Nephron (organoid): ENCODE measurements at regions not wholly inside any gene's neighbourhood (a gene's known extent, or its start where the extent isn't known, plus 50 kb on each side); places are given as distances from the start of the nearest gene placed in this dataset.

ENCODE experiments used
- H3K27ac Mint-ChIP-seq, 3 experiments: 2 replicates each; pipeline ENCODE4 v1.8.0; 2020; ENCODE audit warnings: mixed read lengths in 3 of 3, mild to moderate bottlenecking in 2 of 3, moderate library complexity in 1 of 3
- H3K27me3 Mint-ChIP-seq: 2 replicates; pipeline ENCODE4 v1.8.0; 2021; ENCODE audit warnings: low read depth, mild to moderate bottlenecking, moderate library complexity, mixed read lengths
- H3K36me3 Mint-ChIP-seq: 2 replicates; pipeline ENCODE4 v1.8.0; 2020; ENCODE audit warnings: low read depth, mixed read lengths
- H3K4me1 Mint-ChIP-seq: 2 replicates; pipeline ENCODE4 v1.8.0; 2020; ENCODE audit warnings: mixed read lengths
- H3K4me3 Mint-ChIP-seq, 3 experiments: 2 replicates each; pipeline ENCODE4 v1.8.0; 2020; ENCODE audit warnings: mild to moderate bottlenecking in 3 of 3, mixed read lengths in 3 of 3, moderate library complexity in 2 of 3
- H3K9me3 Mint-ChIP-seq: 2 replicates; pipeline ENCODE4 v1.8.0; 2020; ENCODE audit warnings: mixed read lengths
- CTCF ChIP-seq, 3 experiments: fragments of 200-600 bp; sonication (generic); IDR thresholded peaks; one replicate each; pipeline ENCODE4 v1.5.0; 2021; ENCODE audit warnings: antibody characterized with exemption in 3 of 3; ENCODE audit not compliant: unreplicated experiment in 3 of 3

GRCh38 chr2:151009437-151010175 lies 252.1 kb downstream of the RBM43 start:
- Mint-ChIP-seq H3K27me3 (no peaks in the 10 kb centered on the region), H3K36me3 (no peaks in the 10 kb centered on the region), H3K9me3 (no peaks in the 10 kb centered on the region), H3K4me1 (peaks cover 14% of the 10 kb centered on the region), H3K4me3 (no peak overlapping the region), H3K27ac (no peak overlapping the region)
- TF ChIP-seq CTCF (IDR thresholded peaks at IDR 0.05; ENCODE audit: unreplicated experiment in 3 of 3): no peak

GRCh38 chr2:151007365-151007764 lies 254.3 kb downstream of the RBM43 start:
- no peak overlapping the region for H3K4me3 Mint-ChIP-seq
- no peak for TF ChIP-seq CTCF (IDR thresholded peaks at IDR 0.05; ENCODE audit: unreplicated experiment in 3 of 3)
- no peaks in the 10 kb centered on the region for H3K36me3 Mint-ChIP-seq

GRCh38 chr2:151002959-151003600 lies 258.6 kb downstream of the RBM43 start:
- Mint-ChIP-seq H3K4me1 (peaks cover 42% of the 10 kb centered on the region), H3K4me3 (no peak overlapping the region), H3K27me3 (no peaks in the 10 kb centered on the region), H3K36me3 (no peaks in the 10 kb centered on the region), H3K9me3 (no peaks in the 10 kb centered on the region), H3K27ac (peak overlapping the region in 2 of 3 experiments; percentile 6 to 44)
- TF ChIP-seq CTCF (IDR thresholded peaks at IDR 0.05; ENCODE audit: unreplicated experiment in 3 of 3): no peak

More at GRCh38 chr2:151007365-151007764, 254.3 kb downstream of the RBM43 start:
- H3K9me3 Mint-ChIP-seq: no peaks in the 10 kb centered on the region
- H3K27me3 Mint-ChIP-seq: no peaks in the 10 kb centered on the region
- H3K4me1 Mint-ChIP-seq: peaks cover 34% of the 10 kb centered on the region
- H3K27ac Mint-ChIP-seq: peak overlapping the region in 2 of 3 experiments; percentile 9 to 52

- H3K4me1 Mint-ChIP-seq: peaks cover 25% of the 10 kb centered on the region
Observed at GRCh38 chr2:150997702-150998440, 263.8 kb downstream of the RBM43 start.

GRCh38 chr2:150997066-150997465 lies 264.6 kb downstream of the RBM43 start:
- Mint-ChIP-seq H3K4me1 (peaks cover 20% of the 10 kb centered on the region), H3K4me3 (no peak overlapping the region), H3K27me3 (no peaks in the 10 kb centered on the region), H3K9me3 (peaks cover 3% of the 10 kb centered on the region), H3K36me3 (no peaks in the 10 kb centered on the region), H3K27ac (peak overlapping the region in 1 of 3 experiments; percentile 80)
- no peak for TF ChIP-seq CTCF (IDR thresholded peaks at IDR 0.05; ENCODE audit: unreplicated experiment in 3 of 3)

More at GRCh38 chr2:150997702-150998440, 263.8 kb downstream of the RBM43 start:
- peaks cover 3% of the 10 kb centered on the region for H3K9me3 Mint-ChIP-seq
- TF ChIP-seq CTCF (IDR thresholded peaks at IDR 0.05; ENCODE audit: unreplicated experiment in 3 of 3): no peak
- no peaks in the 10 kb centered on the region for H3K27me3 Mint-ChIP-seq
- no peak overlapping the region for H3K4me3 Mint-ChIP-seq
- peak overlapping the region in 2 of 3 experiments; percentile 20 to 80 for H3K27ac Mint-ChIP-seq
- no peaks in the 10 kb centered on the region for H3K36me3 Mint-ChIP-seq
